Keratinocyte (primary cell): ENCODE measurements at regions not wholly inside any gene's neighbourhood (a gene's known extent, or its start where the extent isn't known, plus 50 kb on each side); places are given as distances from the start of the nearest gene placed in this dataset.

ENCODE experiments used
- CTCF ChIP-seq, 3 experiments: IDR thresholded peaks in 1 of 3; conservative IDR thresholded peaks in 1 of 3; optimal IDR thresholded peaks in 1 of 3; 2 replicates in 2 of 3; 3 replicates in 1 of 3; pipeline versions ENCODE3 to v1.5.1; 2011; ENCODE audit warnings: low read length in 3 of 3, mild to moderate bottlenecking in 3 of 3, moderate library complexity in 2 of 3, control low read depth in 1 of 3, inconsistent platforms in 1 of 3; ENCODE audit not compliant: insufficient read depth in 2 of 3; ENCODE audit errors: extremely low read depth in 1 of 3
- EZH2 ChIP-seq: IDR thresholded peaks from one replicate; pipeline ENCODE4 v1.6.1; 2012; ENCODE audit warnings: inconsistent platforms, mild to moderate bottlenecking, low read length, moderate library complexity

GRCh38 chr4:125459531-125459930, 144.8 kb downstream of the FAT4 start:
- TF ChIP-seq CTCF (optimal IDR thresholded peaks at IDR 0.05 in 1 of 3, IDR thresholded peaks at IDR 0.05 in 1 of 3, conservative IDR thresholded peaks at IDR 0.05 in 1 of 3; ENCODE audit: extremely low read depth in 1 of 3, insufficient read depth in 2 of 3, low read length in 3 of 3) (no peak), EZH2 (no peak)
